B cell (primary cell): ENCODE measurements at regions not wholly inside any gene's neighbourhood (a gene's known extent, or its start where the extent isn't known, plus 50 kb on each side); places are given as distances from the start of the nearest gene placed in this dataset.

Experiments used
- ATAC-seq: fragments of 200-7000 bp; cut with Tn5 transposase; one replicate; pipeline ENCODE4 v1.10.0; 2021; ENCODE audit warnings: low read depth, mild to moderate bottlenecking, moderate number of reproducible peaks, moderate library complexity
- CTCF ChIA-PET: fragments of 350-600 bp; sonication (Branson Sonifier 250); formaldehyde crosslinking; loops from one replicate; lab custom pipeline; 2021; ENCODE audit warnings: antibody characterized with exemption, inconsistent platforms; lab: Charles Lee
- POLR2A ChIA-PET: fragments of 350-600 bp; sonication (Branson Sonifier 250); formaldehyde crosslinking; loops from one replicate; lab custom pipeline; 2021; ENCODE audit warnings: antibody characterized with exemption; lab: Charles Lee
- DNase-seq: peaks from one replicate; pipeline ENCODE4 v3.0.0; 2013
- H2AFZ ChIP-seq: 2 replicates; pipeline ENCODE4 v1.6.1; 2012; ENCODE audit warnings: mild to moderate bottlenecking, low read depth, low read length; ENCODE audit not compliant: insufficient read depth, poor library complexity, severe bottlenecking
- H3K27ac ChIP-seq, 2 donors: 1 replicate in 1 of 2; 2 replicates in 1 of 2; pipeline ENCODE4 v1.5.1; 2012 to 2013; ENCODE audit warnings: low read length in 2 of 2, mild to moderate bottlenecking in 2 of 2, moderate library complexity in 1 of 2
- H3K27me3 ChIP-seq, 4 experiments: fragments of 200-600 bp in 1 of 4; sonication (generic) in 1 of 4; replicated peaks in 1 of 4; 1 replicate in 2 of 4; 2 replicates in 2 of 4; pipeline versions ENCODE4 v1.6.1 to v1.7.0; 2013 to 2016; ENCODE audit warnings: low read length in 3 of 4, mild to moderate bottlenecking in 2 of 4, mixed read lengths in 1 of 4, moderate library complexity in 1 of 4; ENCODE audit not compliant: insufficient read depth in 4 of 4, control insufficient read depth in 3 of 4; ENCODE audit errors: control extremely low read depth in 1 of 4
- H3K36me3 ChIP-seq, 2 experiments: replicated peaks in 1 of 2; 1 replicate in 1 of 2; 2 replicates in 1 of 2; pipeline versions ENCODE4 v1.6.1 to v1.7.1; 2013; ENCODE audit warnings: low read length in 1 of 2; ENCODE audit not compliant: insufficient read depth in 2 of 2, control insufficient read depth in 1 of 2; ENCODE audit errors: control extremely low read depth in 1 of 2, extremely low read depth in 1 of 2
- H3K4me1 ChIP-seq, 2 donors: fragments of 200-600 bp in 1 of 2; sonication (generic) in 1 of 2; 1 replicate in 1 of 2; 2 replicates in 1 of 2; pipeline versions ENCODE4 v1.5.1 to v1.6.1; 2013 to 2017; ENCODE audit warnings: low read length in 2 of 2; ENCODE audit not compliant: control insufficient read depth in 2 of 2, insufficient read depth in 2 of 2
- H3K4me2 ChIP-seq: replicated peaks from 2 replicates; pipeline ENCODE3; 2012; ENCODE audit warnings: mild to moderate bottlenecking, low read depth, low read length; ENCODE audit not compliant: poor library complexity, severe bottlenecking
- H3K4me3 ChIP-seq, 5 experiments: fragments of 200-600 bp in 1 of 5; sonication (generic) in 1 of 5; 1 replicate in 3 of 5; 2 replicates in 2 of 5; pipeline versions ENCODE4 v1.5.1 to v1.7.0; 2011 to 2016; ENCODE audit warnings: low read length in 4 of 5, mild to moderate bottlenecking in 4 of 5, low read depth in 2 of 5, control low read depth in 1 of 5, moderate library complexity in 1 of 5; ENCODE audit not compliant: insufficient read depth in 1 of 5; ENCODE audit errors: control extremely low read depth in 1 of 5, extremely low read depth in 1 of 5
- H3K79me2 ChIP-seq: fragments of 200-600 bp; sonication (generic); one replicate; pipeline ENCODE4 v1.6.0; 2016; ENCODE audit warnings: low read length; ENCODE audit not compliant: control insufficient read depth, insufficient read depth
- H3K9ac ChIP-seq: fragments of 200-600 bp; sonication (generic); 2 replicates; pipeline ENCODE4 v1.6.1; 2017; ENCODE audit warnings: mild to moderate bottlenecking, low read length, moderate library complexity
- H3K9me3 ChIP-seq, 3 donors: one replicate each; pipeline versions ENCODE4 v1.6.1 to v1.7.1; 2013; ENCODE audit warnings: low read length in 2 of 3; ENCODE audit not compliant: control insufficient read depth in 2 of 3, insufficient read depth in 1 of 3; ENCODE audit errors: control extremely low read depth in 1 of 3
- H4K20me1 ChIP-seq: 2 replicates; pipeline ENCODE4 v1.6.0; 2012; ENCODE audit warnings: mild to moderate bottlenecking, low read length; ENCODE audit not compliant: insufficient read depth, control insufficient read depth, poor library complexity, severe bottlenecking
- H3K27ac Mint-ChIP-seq: one replicate; pipeline ENCODE4 v1.8.0; 2021; ENCODE audit warnings: mixed read lengths
- H3K27me3 Mint-ChIP-seq: one replicate; pipeline ENCODE4 v1.8.0; 2021; ENCODE audit warnings: mixed read lengths
- H3K4me1 Mint-ChIP-seq: one replicate; pipeline ENCODE4 v1.8.0; 2021; ENCODE audit warnings: mixed read lengths
- H3K4me3 Mint-ChIP-seq: one replicate; pipeline ENCODE4 v1.8.0; 2021; ENCODE audit warnings: mixed read lengths
- H3K9me3 Mint-ChIP-seq: one replicate; pipeline ENCODE4 v1.8.0; 2022; ENCODE audit warnings: mixed read lengths; ENCODE audit not compliant: insufficient read depth
- CTCF ChIP-seq: fragments of 200-600 bp; IDR thresholded peaks from one replicate; pipeline ENCODE4 v1.8.0; 2022; ENCODE audit warnings: antibody characterized with exemption, mild to moderate bottlenecking
- EZH2 ChIP-seq: IDR thresholded peaks from 2 replicates; pipeline ENCODE4 v1.6.1; 2012; ENCODE audit warnings: borderline replicate concordance, low read depth, mild to moderate bottlenecking, moderate library complexity, low read length; ENCODE audit not compliant: insufficient read depth, poor library complexity, severe bottlenecking
- whole genome bisulfite sequencing: methylation state at CpG from one replicate; pipeline ENCODE4 v1.1.5; 2013; ENCODE audit warnings: missing lambda C conversion rate; ENCODE audit not compliant: insufficient coverage; 5-methylcytosine and 5-hydroxymethylcytosine counted together
- intact Hi-C: fragments of 100-400 bp; cut with micrococcal nuclease; formaldehyde crosslinking; loops from one replicate; pipeline ENCODE4 v1.10.0; 2022

DNA sequence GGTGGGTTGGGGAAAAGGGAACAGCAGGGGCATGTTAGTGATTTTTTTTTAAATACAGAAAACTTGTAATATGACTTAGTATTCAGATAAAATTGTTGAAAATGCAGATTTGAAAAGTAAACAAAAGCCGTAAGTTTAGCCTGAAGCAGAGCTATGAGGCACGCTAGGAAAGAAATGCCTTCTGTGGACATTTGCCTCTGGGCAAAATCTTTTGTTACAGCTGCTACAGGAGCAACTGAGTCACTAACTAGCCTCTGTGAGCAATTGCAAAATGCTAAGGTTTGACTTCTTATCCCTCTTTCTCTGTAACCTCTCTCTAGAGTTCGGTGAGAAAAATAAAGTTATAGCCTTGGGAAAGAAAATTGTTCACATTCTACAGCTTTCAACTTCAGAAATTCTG is 350.0 kb downstream of the SLC7A11 start:
- DNase-seq (no peak), ATAC-seq (no peak)
- no peak for TF ChIP-seq EZH2
- TF ChIP-seq CTCF: no peak
- intact Hi-C loops: no loop called here
- Histone ChIP-seq H3K4me2 (no peak overlapping the region), H3K4me3 (no peak overlapping the region), H4K20me1 (no peaks in the 10 kb centered on the region), H2AFZ (no peak overlapping the region), H3K4me1 (no peaks in the 10 kb centered on the region), H3K9ac (no peak overlapping the region), H3K36me3 (no peaks in the 10 kb centered on the region), H3K27me3 (no peaks in the 10 kb centered on the region), H3K9me3 (no peaks in the 10 kb centered on the region), H3K27ac (no peak overlapping the region), H3K79me2 (no peaks in the 10 kb centered on the region)
- ChIA-PET POLR2A (no interaction called here), CTCF (no interaction called here)
- 89% methylated on average over 2 of the region's 3 CpGs for whole genome bisulfite sequencing
- Mint-ChIP-seq H3K27me3 (no peaks in the 10 kb centered on the region), H3K4me1 (no peaks in the 10 kb centered on the region), H3K27ac (no peak overlapping the region), H3K9me3 (no peaks in the 10 kb centered on the region), H3K4me3 (no peak overlapping the region)

- H3K27ac ChIP-seq: no peak overlapping the region
- no peak for DNase-seq
- H3K9me3 ChIP-seq: no peaks in the 10 kb centered on the region
- Mint-ChIP-seq H3K27ac (no peak overlapping the region), H3K4me1 (no peaks in the 10 kb centered on the region), H3K27me3 (no peaks in the 10 kb centered on the region), H3K9me3 (no peaks in the 10 kb centered on the region), H3K4me3 (no peak overlapping the region)
- TF ChIP-seq EZH2 (no peak), CTCF (no peak)
- H3K79me2 ChIP-seq: no peaks in the 10 kb centered on the region
- no peaks in the 10 kb centered on the region for H4K20me1 ChIP-seq
- no peak overlapping the region for H3K4me2 ChIP-seq
- intact Hi-C loops: no loop called here
- no peak overlapping the region for H3K4me3 ChIP-seq
- no CpG with 5 or more reads among the region's 2 CpGs for WGBS
- CTCF ChIA-PET: no interaction called here
- H3K27me3 ChIP-seq: no peaks in the 10 kb centered on the region
- no peak for ATAC-seq
- H2AFZ ChIP-seq: no peak overlapping the region
- H3K36me3 ChIP-seq: no peaks in the 10 kb centered on the region
- POLR2A ChIA-PET: interaction anchor here (0.7 kb wide), 1 partner anchor 137 kb away, joined by 3 read pairs; no protein-coding TSS in a partner anchor
- H3K9ac ChIP-seq: no peak overlapping the region
- H3K4me1 ChIP-seq: no peaks in the 10 kb centered on the region
These were observed 351.3 kb downstream of the SLC7A11 start for GRCh38 chr4:137890812-137891211.
